H1 (cell line): ENCODE measurements at regions not wholly inside any gene's neighbourhood (a gene's known extent, or its start where the extent isn't known, plus 50 kb on each side); places are given as distances from the start of the nearest gene placed in this dataset.

Experiments
- CTCF ChIA-PET: fragments of 300-600 bp; sonication (Branson Sonifier 250); formaldehyde crosslinking; loops from one replicate; lab custom pipeline; 2021; ENCODE audit not compliant: partially characterized antibody; lab: Charles Lee
- POLR2A ChIA-PET: fragments of 300-600 bp; sonication (Branson Sonifier 250); formaldehyde crosslinking; loops from one replicate; lab custom pipeline; 2021; ENCODE audit warnings: inconsistent platforms; ENCODE audit not compliant: partially characterized antibody; lab: Charles Lee
- DNase-seq, 2 experiments: peaks; one replicate each; pipeline versions ENCODE4 v3.0.0 to v3.0.0-alpha.2; 2010 to 2022; ENCODE audit warnings: low spot score in 2 of 2, low read depth in 1 of 2, mixed read lengths in 1 of 2
- FAIRE-seq: peaks from 2 replicates; lab custom pipeline; 2011; peaks lifted over from hg19 to GRCh38; lab: Jason Lieb, UNC
- H2AFZ ChIP-seq: 2 replicates; pipeline ENCODE4 v1.8.1; 2012; ENCODE audit warnings: low read length, inconsistent platforms
- H2AK5ac ChIP-seq: 2 replicates; pipeline ENCODE4 v1.6.1; 2013; ENCODE audit warnings: low read depth, low read length
- H2BK120ac ChIP-seq: replicated peaks from 2 replicates; pipeline ENCODE3; 2013; ENCODE audit warnings: low read depth, low read length, inconsistent platforms
- H2BK12ac ChIP-seq: 2 replicates; pipeline ENCODE4 v1.6.1; 2013; ENCODE audit warnings: low read depth, low read length
- H2BK15ac ChIP-seq: 2 replicates; pipeline ENCODE4 v1.6.1; 2013; ENCODE audit warnings: low read length
- H2BK20ac ChIP-seq: 2 replicates; pipeline ENCODE4 v1.6.1; 2013; ENCODE audit warnings: low read length
- H2BK5ac ChIP-seq: 2 replicates; pipeline ENCODE4 v1.6.1; 2013; ENCODE audit warnings: low read depth, low read length
- H3K14ac ChIP-seq: 2 replicates; pipeline ENCODE4 v1.6.1; 2013; ENCODE audit warnings: inconsistent platforms; ENCODE audit not compliant: insufficient read length
- H3K18ac ChIP-seq: 2 replicates; pipeline ENCODE4 v1.6.1; 2013; ENCODE audit warnings: low read length; ENCODE audit errors: extremely low read depth
- H3K23ac ChIP-seq: 2 replicates; pipeline ENCODE4 v1.6.1; 2013; ENCODE audit warnings: inconsistent platforms; ENCODE audit not compliant: insufficient read length
- H3K23me2 ChIP-seq: 2 replicates; pipeline ENCODE4 v1.6.1; 2013; ENCODE audit warnings: low read depth, low read length
- H3K27ac ChIP-seq: 2 replicates; pipeline ENCODE4 v1.6.1; 2011; ENCODE audit warnings: low read depth, low read length, inconsistent platforms
- H3K27me3 ChIP-seq, 4 experiments: replicated peaks in 1 of 4; 1 replicate in 1 of 4; 2 replicates in 3 of 4; pipeline versions ENCODE4 v1.6.1 to v1.8.1; 2011 to 2013; ENCODE audit warnings: low read length in 3 of 4, mild to moderate bottlenecking in 3 of 4, inconsistent platforms in 2 of 4, mixed read lengths in 2 of 4, moderate library complexity in 1 of 4; ENCODE audit not compliant: control insufficient read depth in 3 of 4, insufficient read depth in 3 of 4; ENCODE audit errors: extremely low read depth in 1 of 4
- H3K36me3 ChIP-seq, 4 experiments: 2 replicates each; pipeline versions ENCODE4 v1.6.1 to v1.8.1; 2011 to 2013; ENCODE audit warnings: mild to moderate bottlenecking in 4 of 4, low read length in 3 of 4, moderate library complexity in 2 of 4, control low read depth in 1 of 4, inconsistent platforms in 1 of 4; ENCODE audit not compliant: insufficient read depth in 4 of 4, control insufficient read depth in 2 of 4
- H3K4ac ChIP-seq: replicated peaks from 2 replicates; pipeline ENCODE3; 2013; ENCODE audit warnings: low read length, low read depth, mixed read lengths, inconsistent platforms; ENCODE audit not compliant: insufficient read length
- H3K4me1 ChIP-seq, 4 experiments: replicated peaks in 1 of 4; 1 replicate in 1 of 4; 2 replicates in 3 of 4; pipeline versions ENCODE4 v1.6.1 to v1.8.1; 2011 to 2013; ENCODE audit warnings: low read length in 3 of 4, inconsistent platforms in 2 of 4, mixed read lengths in 1 of 4; ENCODE audit not compliant: insufficient read depth in 4 of 4, control insufficient read depth in 3 of 4
- H3K4me2 ChIP-seq, 2 experiments: 2 replicates each; pipeline versions ENCODE4 v1.6.1 to v1.8.1; 2011 to 2013; ENCODE audit warnings: low read depth in 2 of 2, low read length in 2 of 2, control low read depth in 1 of 2, inconsistent platforms in 1 of 2, mild to moderate bottlenecking in 1 of 2; ENCODE audit not compliant: insufficient read depth in 1 of 2
- H3K4me3 ChIP-seq, 4 experiments: fragments of 200-600, 300-600 bp in 1 of 4; sonication (generic), shearing (Covaris generic), sonication (Bioruptor Twin) in 1 of 4; 2 replicates each; pipeline versions ENCODE4 v1.5.1 to v1.8.1; 2011 to 2016; ENCODE audit warnings: low read length in 4 of 4, low read depth in 3 of 4, control low read depth in 2 of 4, inconsistent platforms in 2 of 4, mild to moderate bottlenecking in 2 of 4, mixed read lengths in 1 of 4, moderate library complexity in 1 of 4; ENCODE audit not compliant: insufficient read depth in 2 of 4; ENCODE audit errors: extremely low read depth in 1 of 4
- H3K56ac ChIP-seq: replicated peaks from 2 replicates; pipeline ENCODE3; 2013; ENCODE audit warnings: low read depth, mild to moderate bottlenecking, mixed read lengths, low read length, inconsistent platforms; ENCODE audit not compliant: insufficient read length
- H3K79me1 ChIP-seq: 2 replicates; pipeline ENCODE4 v1.6.1; 2013; ENCODE audit warnings: low read depth, low read length, control low read depth
- H3K79me2 ChIP-seq, 2 experiments: 2 replicates each; pipeline versions ENCODE4 v1.6.1 to v1.8.1; 2012 to 2013; ENCODE audit warnings: low read length in 2 of 2, mild to moderate bottlenecking in 2 of 2, inconsistent platforms in 1 of 2; ENCODE audit not compliant: insufficient read depth in 2 of 2, control insufficient read depth in 1 of 2
- H3K9ac ChIP-seq, 4 experiments: replicated peaks in 1 of 4; 1 replicate in 1 of 4; 2 replicates in 3 of 4; pipeline versions ENCODE4 v1.6.1 to v1.8.1; 2011 to 2013; ENCODE audit warnings: low read depth in 3 of 4, low read length in 3 of 4, control low read depth in 2 of 4, mild to moderate bottlenecking in 2 of 4, moderate library complexity in 2 of 4, inconsistent platforms in 1 of 4; ENCODE audit errors: extremely low read depth in 1 of 4
- H3K9me3 ChIP-seq, 2 experiments: 2 replicates each; pipeline versions ENCODE4 v1.6.1 to v1.8.1; 2012 to 2013; ENCODE audit warnings: mild to moderate bottlenecking in 2 of 2, moderate library complexity in 2 of 2, control low read depth in 1 of 2, inconsistent platforms in 1 of 2, low read depth in 1 of 2, low read length in 1 of 2, mixed read lengths in 1 of 2; ENCODE audit not compliant: insufficient read depth in 2 of 2
- H4K20me1 ChIP-seq, 2 experiments: replicated peaks in 1 of 2; 2 replicates each; pipeline versions ENCODE3 to v1.8.1; 2011 to 2013; ENCODE audit warnings: inconsistent platforms in 2 of 2, low read length in 2 of 2, mild to moderate bottlenecking in 1 of 2; ENCODE audit not compliant: insufficient read depth in 2 of 2, control insufficient read depth in 1 of 2
- H4K5ac ChIP-seq: 2 replicates; pipeline ENCODE4 v1.6.1; 2013; ENCODE audit warnings: low read length, low read depth, mixed read lengths, inconsistent platforms; ENCODE audit not compliant: insufficient read length
- H4K8ac ChIP-seq: 2 replicates; pipeline ENCODE4 v1.8.0; 2013; ENCODE audit warnings: mild to moderate bottlenecking, moderate library complexity, low read length, inconsistent platforms; ENCODE audit not compliant: insufficient read depth; ENCODE audit errors: extremely low read depth
- H4K91ac ChIP-seq: replicated peaks from 2 replicates; pipeline ENCODE3; 2013; ENCODE audit warnings: low read length, mixed read lengths, inconsistent platforms; ENCODE audit not compliant: insufficient read length
- CHD2 ChIP-seq: IDR thresholded peaks from 2 replicates; pipeline ENCODE4 v1.6.1; 2012; ENCODE audit warnings: low read length, improper control_type of control experiment
- HDAC2 ChIP-seq, 2 experiments: fragments of 300-600 bp in 1 of 2; sonication (generic) in 1 of 2; IDR thresholded peaks; 2 replicates each; pipeline ENCODE4 v1.6.1; 2011 to 2012; ENCODE audit warnings: low read depth in 2 of 2, low read length in 2 of 2, mild to moderate bottlenecking in 2 of 2, moderate library complexity in 2 of 2, borderline replicate concordance in 1 of 2, inconsistent platforms in 1 of 2
- HDAC6 ChIP-seq: IDR thresholded peaks from one replicate; pipeline ENCODE4 v1.7.1; 2012; ENCODE audit warnings: low read depth, mild to moderate bottlenecking, inconsistent platforms, low read length, moderate library complexity
- KDM4A ChIP-seq: IDR thresholded peaks from one replicate; pipeline ENCODE4 v1.7.1; 2012; ENCODE audit warnings: low read depth, mild to moderate bottlenecking, moderate library complexity, low read length, inconsistent platforms; ENCODE audit not compliant: severe bottlenecking
- KDM5A ChIP-seq: fragments of 200-600 bp; IDR thresholded peaks from 2 replicates; pipeline ENCODE4 v1.7.1; 2012; ENCODE audit warnings: mild to moderate bottlenecking, low read length, inconsistent platforms, mixed read lengths
- MAFK ChIP-seq: IDR thresholded peaks from 2 replicates; pipeline ENCODE4 v1.6.1; 2012; ENCODE audit warnings: low read depth, mild to moderate bottlenecking, improper control_type of control experiment, low read length
- WGBS, 2 experiments: shearing (Covaris generic) in 1 of 2; methylation state at CpG; one replicate each; pipeline versions ENCODE4 v1.1.6 to v1.1.7; 2013 to 2015; ENCODE audit warnings: low lambda C conversion rate in 2 of 2, mixed read lengths in 2 of 2, inconsistent platforms in 1 of 2, low coverage in 1 of 2, missing lambda C conversion rate in 1 of 2; ENCODE audit not compliant: insufficient replicate concordance in 2 of 2, insufficient coverage in 1 of 2, insufficient read length in 1 of 2; ENCODE audit errors: extremely low coverage in 1 of 2, missing lambda C conversion rate in 1 of 2; 5-methylcytosine and 5-hydroxymethylcytosine counted together

DNA sequence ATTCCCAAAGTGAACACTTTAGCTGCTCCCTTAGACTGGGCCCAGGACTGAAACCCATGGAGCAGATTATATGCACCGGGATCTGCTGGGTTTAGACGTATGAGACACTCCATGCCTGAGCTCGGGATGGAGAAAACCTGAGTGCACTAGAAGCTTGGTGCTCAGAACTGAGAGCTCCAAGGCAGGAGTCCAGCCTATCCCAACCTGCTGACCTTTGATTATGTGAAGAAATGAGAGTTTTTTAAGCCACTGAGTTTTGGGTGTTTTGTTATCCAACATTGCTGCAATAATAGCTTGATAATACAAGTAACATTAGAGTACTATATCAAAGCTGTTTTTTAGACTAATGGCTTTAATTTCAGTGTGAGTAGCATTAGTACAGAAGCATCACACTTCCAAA is 131.5 kb upstream of the KCNK1 start:
- H2BK15ac ChIP-seq = no peak overlapping the region
- no peaks in the 10 kb centered on the region for H3K79me1 ChIP-seq
- H4K8ac ChIP-seq = no peak overlapping the region
- H3K27me3 ChIP-seq = no peaks in the 10 kb centered on the region
- H3K4me3 ChIP-seq = no peak overlapping the region
- H3K4ac ChIP-seq = no peak overlapping the region
- H4K91ac ChIP-seq = no peak overlapping the region
- no peak overlapping the region for H3K27ac ChIP-seq
- no peak overlapping the region for H2AK5ac ChIP-seq
- H3K14ac ChIP-seq = no peak overlapping the region
- no peaks in the 10 kb centered on the region for H3K4me1 ChIP-seq
- H3K79me2 ChIP-seq = no peaks in the 10 kb centered on the region
- DNase-seq (no peak), FAIRE-seq (no peak)
- H2BK20ac ChIP-seq = no peak overlapping the region
- ChIA-PET CTCF (interaction anchor here (1.0 to 1.6 kb wide), 2 partner anchors 36 to 42 kb away, joined by 3 read pairs; no protein-coding TSS in a partner anchor), POLR2A (no interaction called here)
- no peaks in the 10 kb centered on the region for H3K9me3 ChIP-seq
- no peak overlapping the region for H2BK5ac ChIP-seq
- no peak overlapping the region for H3K23ac ChIP-seq
- no peak overlapping the region for H3K9ac ChIP-seq
- H3K36me3 ChIP-seq = no peaks in the 10 kb centered on the region
- no peaks in the 10 kb centered on the region for H4K20me1 ChIP-seq
- no peak overlapping the region for H2BK120ac ChIP-seq
- H2AFZ ChIP-seq = no peak overlapping the region
- H3K23me2 ChIP-seq = no peaks in the 10 kb centered on the region
- H4K5ac ChIP-seq = no peak overlapping the region
- no peak overlapping the region for H3K18ac ChIP-seq
- H3K4me2 ChIP-seq = no peak overlapping the region
- TF ChIP-seq KDM5A = no peak
- no peak for TF ChIP-seq MAFK
- no peak for TF ChIP-seq CHD2
- no peak for TF ChIP-seq HDAC6
- TF ChIP-seq KDM4A = no peak
- no peak for TF ChIP-seq HDAC2 (IDR thresholded peaks at IDR 0.05; ENCODE audit: borderline replicate concordance in 1 of 2, low read depth in 2 of 2, low read length in 2 of 2)
- WGBS, 2 experiments = 96% methylated on average over 3 of the region's 3 CpGs; no CpG with 5 or more reads in 1 of the 2 experiments
- H2BK12ac ChIP-seq = no peak overlapping the region
- H3K56ac ChIP-seq = no peak overlapping the region
